ENCODE measurements at regions not wholly inside any gene's neighbourhood (a gene's known extent, or its start where the extent isn't known, plus 50 kb on each side); places are given as distances from the start of the nearest gene placed in this dataset.

DNA sequence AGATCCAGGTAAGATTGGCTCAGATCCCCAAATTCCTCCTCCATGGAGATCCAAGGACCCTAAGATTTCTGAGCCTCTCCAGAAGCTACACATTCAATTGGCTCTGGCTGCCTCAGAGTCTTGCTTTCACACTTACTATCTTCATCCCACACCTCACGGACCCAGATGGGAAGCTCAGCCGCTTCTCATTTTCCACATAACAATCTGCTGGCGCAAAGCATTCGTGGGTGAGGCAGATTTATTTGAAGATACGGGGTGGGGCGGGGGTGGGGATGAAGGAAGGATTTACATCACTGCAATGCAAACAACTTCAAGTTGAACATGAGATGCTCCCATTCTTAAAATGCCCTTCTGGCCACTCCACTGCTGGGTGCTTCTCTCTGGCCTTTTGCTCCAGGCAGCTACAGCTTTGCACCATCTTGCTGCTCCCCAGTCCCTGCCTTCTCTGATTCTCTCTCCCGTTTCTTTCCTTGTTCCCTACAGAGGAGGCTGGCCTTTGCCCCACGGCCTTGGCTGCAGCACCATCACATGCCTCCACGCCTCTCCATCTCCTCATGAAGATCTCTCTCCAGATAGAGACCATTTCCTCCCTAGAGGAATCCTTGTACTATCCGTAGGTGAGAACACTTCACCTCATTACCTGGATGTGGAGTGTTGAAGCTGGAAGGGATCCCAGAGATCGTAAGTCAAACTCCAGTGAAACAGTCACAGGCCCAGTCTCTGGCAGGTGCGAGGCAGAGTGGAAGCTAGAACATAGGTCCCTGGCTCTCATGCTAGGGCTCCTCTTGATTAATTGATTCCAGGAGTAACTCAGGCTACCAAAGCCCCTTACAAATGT is 175.9 kb downstream of the RPLP1 start:
- peak; percentile 75 for DNase-seq

DNA sequence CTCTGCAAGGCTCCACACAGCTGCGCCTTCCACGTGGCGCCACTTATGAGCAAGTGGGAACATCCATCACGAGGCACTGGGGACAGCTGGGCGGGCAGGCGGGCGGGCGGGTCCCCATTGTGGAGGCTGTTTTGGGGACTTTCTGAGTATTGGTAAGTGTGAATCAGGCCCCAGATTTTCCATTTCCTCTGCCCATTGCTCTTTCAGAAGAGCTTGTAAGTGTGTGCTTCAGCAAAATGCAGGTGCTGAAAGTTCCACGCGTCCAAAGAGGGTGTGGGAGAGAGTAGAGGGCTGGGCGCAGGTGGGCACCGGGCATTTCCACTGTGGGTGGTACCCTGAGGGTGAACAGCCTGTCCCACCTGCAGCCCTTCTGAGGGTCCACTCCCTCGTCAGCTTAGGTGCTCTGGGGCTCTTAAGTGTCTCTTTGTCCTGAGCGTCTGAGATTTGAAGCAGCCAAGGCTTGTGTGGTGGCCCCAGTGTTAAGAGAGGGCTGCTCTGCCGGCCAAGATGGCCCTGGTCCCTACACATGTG is 177.1 kb downstream of the RPLP1 start:
- no peak for DNase-seq

DNA sequence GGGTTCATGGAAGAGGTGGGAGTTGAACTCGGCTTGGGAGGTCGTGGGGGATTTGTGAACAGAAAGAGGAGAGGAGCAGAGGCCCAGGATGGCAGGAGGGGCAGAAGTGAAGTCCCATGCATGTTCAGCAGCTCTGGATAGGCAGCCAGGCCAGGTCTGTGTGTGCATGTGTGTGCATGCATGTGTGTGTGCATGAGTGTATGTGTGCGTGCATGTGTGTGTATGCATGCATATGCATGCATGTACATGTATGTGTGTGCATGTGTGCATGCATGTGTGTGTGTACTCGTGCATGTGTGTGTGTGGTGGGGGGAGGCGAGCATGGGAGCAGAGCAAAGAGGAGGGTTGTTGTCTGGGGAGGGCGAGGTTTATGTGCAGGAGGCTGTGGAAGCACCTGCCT is 178.4 kb downstream of the RPLP1 start:
- no peak for DNase-seq

DNA sequence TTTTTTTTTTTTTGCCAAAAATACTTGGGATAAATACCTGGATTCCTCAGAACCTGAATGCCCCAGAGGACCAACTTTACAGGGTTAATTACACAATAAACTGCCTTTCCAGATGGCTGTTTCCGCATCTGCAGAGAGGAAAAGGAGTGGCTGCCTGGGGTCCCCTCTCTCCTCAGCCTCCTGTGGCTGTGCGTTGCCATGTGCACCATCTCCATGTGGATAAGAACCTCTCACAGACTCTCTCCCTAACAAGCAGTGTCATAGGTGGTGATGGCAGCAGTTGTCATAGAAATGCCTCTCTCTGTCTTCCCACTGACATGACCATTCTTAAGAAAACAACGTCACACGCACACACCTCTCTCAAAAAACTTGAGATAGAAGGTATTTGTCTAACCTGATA is 179.4 kb downstream of the RPLP1 start:
- DNase-seq, result no peak

DNA sequence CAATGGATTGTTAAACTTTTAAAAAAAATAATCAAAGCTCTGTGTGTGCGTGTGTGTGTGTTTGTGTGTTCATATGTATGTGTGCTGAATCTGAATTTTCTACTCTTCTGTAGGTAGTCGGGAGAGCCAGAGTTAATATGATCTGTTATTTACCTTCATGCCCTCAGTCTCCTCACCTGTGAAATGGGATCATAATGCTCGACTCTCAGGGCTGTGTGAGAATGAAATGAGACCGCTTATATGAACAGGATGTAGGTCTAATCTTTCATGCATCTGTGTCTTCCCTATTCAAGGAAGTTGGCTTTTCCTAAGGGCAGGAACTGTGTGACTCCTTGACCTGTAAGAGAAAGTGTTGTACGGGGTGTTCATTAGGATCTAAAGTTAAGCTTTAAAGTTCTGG is 182.2 kb downstream of the RPLP1 start:
- no peak for DNase-seq

DNA sequence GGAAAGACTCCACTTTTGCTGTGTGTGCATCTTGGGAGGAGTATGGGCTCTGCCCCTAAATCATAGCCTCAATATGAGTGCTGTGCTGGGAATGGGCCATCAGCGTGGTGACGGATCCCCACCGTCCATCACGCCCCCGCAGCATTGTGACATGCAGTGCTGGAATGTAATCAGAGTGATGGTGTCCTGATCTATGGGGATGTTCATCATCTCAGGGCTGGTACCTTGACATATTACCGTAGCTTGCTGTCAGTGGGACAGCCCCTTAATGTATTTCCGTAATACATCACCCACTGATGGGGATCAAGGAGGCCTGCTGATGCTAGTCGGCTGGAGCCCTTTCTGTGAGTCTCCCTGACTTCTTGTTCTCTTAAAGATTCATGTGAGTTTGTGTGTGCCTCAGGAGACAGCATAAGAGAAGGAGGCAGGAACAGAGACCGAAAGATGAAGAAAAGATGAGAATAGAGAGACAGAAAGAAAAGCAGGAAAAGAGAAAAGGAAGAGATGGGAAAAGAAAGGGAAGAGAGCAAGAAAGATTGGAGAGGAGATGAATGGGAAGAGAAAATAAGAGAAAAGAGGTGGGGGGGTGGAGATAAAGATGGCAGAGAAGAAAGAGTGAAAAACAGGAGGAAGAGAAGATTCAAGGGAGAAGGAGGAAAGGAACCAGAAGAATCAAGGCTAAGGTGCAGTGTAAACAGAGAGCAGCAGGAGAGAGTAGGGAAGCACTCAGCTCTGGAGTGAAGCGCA is 183.7 kb downstream of the RPLP1 start:
- DNase-seq, result no peak

DNA sequence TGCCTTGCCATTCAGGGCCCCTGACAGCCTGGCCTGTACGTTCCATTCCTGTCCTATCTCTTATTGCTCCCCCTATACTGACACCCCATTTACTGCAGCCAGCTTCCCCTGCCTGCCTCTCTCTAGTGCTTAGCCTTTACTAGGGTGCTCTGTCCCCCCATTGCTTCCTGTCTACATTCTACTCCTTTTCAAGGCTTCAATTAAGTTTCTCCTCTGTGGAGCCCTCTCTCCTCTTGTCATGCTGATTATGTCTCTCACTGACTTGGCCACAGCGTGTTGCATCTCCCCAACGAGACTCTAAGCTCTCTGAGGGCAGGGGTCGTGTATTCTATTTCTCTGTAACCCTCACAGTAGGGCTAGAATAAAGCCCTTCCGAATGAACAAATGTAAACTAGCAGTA is 185.2 kb downstream of the RPLP1 start:
- no peak for DNase-seq

DNA sequence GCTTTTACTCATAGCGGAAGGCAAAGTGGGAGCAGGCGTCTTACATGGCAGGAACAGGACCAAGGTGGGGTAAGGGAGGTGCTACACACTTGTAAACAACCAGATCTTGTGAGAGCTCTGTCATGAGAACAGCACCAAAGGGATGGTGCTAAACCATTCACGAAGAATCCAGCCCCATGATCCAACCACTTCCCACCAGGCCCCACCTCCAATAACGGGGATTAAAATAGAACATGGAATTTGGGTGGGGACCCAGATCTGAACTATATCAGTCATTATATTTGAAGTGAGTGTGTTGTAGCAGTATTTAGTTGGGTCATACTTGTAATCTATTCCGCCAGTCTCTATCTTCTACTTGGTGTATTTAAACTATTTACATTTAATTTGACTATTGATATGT is 190.9 kb downstream of the RPLP1 start:
- no peak for DNase-seq

DNA sequence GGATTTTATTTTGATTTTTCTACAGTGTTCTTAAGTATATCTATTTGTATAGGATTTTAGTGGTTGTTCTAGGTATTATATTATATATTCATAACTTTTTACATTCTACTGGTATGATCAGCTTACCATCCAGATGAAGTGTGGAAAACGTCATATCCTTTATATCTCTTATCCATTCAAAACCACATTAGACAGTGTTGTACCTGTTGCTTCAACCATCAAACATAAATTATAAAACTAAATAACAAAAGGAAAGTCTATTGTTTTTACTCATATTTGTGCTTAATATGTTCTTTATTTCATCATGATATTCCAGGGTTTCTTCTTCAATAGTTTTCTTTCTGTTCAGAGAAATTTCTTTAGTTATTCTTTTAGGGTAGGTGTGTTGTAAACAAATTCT is 191.4 kb downstream of the RPLP1 start:
- no peak for DNase-seq

DNA sequence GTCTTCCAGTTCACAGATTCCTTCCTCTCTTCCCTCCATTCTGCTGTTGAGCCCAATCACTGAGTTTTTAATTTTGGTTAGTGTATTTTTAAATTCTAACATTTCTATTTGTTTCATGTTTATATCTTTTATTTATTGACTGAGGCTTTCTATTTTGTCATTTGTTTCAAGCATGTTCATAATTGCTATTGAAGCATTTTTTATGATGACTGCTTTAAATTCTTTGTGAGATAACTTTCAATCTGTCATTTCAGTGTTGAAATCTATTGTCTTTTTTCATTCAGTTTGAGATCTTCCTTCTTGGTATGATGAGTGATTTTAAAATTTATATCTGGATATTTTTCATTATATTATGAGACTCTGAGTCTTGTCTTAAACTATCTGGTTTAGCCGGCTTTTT is 192.3 kb downstream of the RPLP1 start:
- DNase-seq, result no peak

DNA sequence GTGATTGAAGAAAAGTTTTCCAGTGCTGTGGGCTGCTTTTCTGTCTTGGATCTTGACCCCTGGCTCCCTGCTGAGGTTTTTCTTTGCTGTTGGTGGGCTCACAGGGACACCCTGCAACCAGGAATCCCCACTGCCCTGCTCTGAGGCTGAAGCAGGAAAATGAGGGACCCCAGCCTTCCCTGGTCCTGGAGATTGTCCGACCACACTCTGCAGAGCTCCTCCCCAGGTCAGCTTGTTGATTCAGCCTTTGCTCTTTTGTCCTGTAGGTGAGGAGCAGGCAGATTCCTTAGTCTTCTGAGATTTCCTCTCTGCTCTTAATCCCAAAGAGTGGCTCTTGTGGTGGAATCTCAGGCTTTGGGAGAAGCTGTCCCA is 194.5 kb downstream of the RPLP1 start:
- DNase-seq, result no peak

DNA sequence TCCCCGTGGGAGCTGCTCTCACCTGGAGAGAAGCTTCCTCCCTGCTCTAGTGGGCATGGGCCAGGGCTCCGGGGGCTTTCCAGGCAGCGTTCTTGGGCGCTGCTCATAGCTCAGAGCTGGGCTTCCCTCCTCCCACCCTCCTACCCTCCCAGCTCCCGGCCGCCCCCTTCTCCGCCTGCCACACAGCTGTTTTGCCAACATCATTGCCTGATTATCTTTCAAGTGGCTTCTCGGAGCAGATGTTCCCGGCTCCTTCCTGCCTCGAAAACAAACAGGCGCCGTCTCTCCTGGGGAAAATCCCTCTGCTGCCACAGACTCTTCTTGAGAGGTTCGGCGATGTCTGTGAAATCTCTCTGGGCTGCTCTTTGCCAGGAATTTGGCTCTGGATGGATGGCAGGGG is 195.6 kb downstream of the RPLP1 start:
- DNase-seq, result peak; percentile 61

DNA sequence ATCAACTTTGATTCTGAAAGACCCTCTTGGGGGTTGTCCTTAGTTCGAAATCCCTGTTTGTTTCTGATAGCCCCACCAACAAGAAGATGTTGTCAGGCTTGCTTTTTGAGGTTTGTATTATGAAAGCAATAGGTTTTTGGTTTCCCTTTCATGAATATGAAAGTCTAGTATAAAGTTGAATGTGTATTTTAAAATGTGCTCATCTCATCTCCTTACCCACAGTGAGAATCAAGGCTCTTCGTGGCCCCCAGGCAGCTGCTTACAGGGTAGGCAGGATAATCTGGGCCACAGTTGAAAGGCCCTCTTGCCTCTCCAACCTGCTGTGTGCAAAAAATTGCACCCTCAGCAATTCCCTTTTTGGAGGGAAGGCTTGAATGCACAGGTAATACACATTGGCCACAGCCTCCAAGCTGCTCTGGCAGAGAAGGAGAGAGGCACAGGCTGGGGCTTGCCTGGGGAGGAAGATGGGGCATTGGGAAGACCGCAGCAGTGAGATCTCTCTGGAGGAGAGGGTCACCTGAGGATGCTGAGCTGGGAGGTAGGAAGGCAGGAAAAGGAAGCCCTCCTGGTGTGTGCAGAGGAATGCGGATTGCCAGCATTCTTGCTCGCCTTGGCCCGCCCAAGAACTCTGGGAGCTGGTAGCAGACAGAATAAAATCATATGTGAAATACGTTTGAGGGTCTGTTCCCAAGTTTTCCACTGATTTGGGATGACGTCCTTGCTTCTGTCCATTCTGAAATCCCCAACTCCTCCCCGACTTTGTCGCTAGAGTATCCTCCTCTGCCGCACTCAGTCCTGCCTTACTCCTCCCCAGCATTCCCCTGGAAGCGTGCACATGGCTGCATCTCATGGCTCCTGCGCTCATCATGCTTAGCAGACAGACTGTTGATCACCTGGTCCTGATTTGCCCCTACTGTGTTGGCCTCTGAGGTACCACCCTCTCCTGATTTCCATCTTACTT is 196.4 kb downstream of the RPLP1 start:
- DNase-seq, result peak; percentile 39

DNA sequence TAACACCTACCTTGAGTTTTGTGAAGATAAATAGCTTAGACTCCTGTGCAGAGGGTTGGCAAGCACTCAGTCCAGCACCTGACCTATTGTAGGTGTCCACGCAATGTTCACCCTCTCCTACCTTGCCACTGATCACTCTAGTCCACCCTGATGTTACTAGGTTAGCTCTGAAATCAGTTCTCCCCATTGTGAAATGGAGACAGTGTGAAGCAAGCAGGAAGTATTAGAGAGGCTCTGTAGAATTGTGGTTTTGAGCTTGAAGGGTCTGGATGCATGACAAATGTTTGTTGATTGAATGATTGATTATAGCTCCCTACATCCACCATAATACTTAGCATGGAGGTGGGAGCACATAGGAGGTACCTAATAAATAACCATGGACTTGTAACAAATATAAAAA is 199.7 kb downstream of the RPLP1 start:
- DNase-seq, result no peak

DNA sequence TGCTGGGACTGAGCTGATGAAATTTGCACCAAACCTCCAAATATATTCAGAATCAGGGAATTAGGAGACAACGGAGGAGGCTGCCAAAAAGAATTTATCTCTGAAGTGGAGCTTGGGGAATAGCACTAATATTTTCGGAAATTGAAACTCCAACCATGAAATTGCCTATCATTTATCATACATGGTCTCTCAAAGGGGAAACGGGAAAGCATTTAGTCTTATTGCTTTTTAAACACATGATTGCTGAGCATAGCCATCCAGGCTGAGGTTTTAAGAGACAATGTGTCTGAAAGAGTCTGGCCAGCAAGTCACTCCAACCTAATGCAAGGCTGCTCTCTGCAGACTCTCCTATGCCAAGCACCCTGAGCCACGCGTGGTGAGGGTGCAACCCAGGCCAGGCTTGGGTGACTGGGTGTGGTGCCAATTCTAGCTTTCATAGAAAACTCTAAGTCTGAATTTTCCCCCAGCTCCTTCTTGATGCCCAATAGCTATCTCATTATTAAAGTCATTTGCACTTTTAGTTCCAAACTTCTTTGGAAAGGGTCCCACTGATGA is 200.2 kb downstream of the RPLP1 start:
- no peak for DNase-seq

DNA sequence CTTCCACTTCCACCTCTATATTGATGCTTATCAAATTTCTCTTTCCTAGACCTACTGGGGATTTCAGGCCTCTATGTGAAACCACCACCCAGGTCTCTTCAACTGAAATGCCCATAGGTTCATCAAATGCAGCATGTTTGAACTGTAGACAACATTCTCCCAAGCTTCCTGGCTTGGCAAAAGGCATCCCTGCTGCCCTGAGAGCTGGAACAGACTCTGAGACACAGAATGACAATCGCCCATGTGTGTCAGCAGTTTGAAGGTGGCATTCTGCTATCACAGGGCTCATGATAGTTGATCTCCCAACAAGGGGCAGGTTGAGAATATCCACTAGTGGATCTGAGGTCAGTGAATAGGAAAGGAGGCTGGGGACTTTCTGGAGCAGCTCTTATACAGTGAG is 200.7 kb downstream of the RPLP1 start:
- no peak for DNase-seq

DNA sequence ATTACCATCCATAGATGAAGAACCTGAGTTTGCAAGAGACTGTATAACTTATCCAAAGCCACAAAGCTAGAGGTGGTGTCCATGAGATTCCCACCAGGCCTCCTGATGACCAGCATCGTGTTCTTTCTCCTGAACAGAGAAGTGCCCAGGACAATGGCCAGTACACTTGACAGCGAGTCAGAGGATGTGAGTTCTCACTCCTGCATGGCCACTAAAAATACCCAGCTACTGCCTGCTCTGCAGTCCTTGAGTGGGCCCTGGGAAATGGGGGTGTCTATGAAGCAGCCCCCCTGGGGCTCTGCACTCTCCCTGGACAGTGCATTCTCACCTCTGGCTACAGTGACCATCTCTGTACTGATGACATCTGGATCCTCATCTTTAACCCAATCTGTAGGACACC is 201.2 kb downstream of the RPLP1 start:
- DNase-seq, result no peak

DNA sequence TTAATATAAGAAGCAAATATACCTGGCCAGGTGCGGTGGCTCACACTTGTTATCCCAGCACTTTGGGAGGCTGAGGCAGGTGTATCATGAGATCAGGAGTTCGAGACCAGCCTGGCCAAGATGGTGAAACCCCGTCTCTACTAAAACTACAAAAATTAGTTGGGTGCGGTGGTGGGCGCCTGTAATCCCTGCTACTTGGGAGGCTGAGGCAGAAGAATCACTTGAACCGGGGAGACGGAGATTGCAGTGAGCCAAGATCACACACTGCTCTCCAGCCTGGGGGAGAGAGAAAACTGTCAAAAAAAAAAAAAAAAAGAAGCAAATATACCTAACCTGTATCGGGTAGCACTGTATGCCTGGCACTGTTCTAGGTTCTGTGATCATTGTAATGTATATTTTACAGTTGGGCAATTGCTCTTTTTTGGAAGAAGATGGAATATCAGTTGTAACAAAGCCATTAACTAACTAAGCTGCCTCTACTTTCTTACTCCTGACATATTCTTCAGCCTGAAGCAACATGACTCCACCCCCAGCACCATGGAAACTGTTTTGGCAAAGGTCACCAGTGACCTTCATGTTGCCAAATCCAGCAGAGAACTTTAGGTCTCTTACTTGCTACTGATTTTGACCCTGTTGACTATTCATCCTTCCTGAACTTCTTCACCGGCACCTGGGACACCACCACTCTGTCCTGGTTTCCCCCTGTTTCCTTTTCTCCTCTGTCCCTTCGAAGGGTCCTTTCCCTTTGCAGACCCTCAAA is 203.8 kb downstream of the RPLP1 start:
- DNase-seq, result no peak

DNA sequence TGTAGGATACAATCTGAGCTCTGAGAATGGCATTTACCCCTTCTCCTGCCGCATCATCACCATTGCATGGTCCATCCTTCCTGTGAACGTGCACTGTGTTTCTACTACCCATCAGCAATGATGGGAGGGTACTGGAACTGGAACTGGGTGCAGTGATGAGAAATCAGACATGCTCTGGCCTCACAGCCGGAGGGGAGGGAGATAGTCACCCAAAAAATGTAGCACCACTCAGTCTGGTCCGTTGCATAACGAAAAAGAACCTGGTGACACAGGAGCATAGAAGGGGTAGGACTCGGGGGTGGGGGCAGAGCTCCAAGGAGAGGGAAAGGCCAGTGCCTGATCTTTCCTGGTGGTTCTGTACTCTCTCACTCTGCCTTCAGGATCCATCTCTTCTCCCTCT is 205.0 kb downstream of the RPLP1 start:
- no peak for DNase-seq

DNA sequence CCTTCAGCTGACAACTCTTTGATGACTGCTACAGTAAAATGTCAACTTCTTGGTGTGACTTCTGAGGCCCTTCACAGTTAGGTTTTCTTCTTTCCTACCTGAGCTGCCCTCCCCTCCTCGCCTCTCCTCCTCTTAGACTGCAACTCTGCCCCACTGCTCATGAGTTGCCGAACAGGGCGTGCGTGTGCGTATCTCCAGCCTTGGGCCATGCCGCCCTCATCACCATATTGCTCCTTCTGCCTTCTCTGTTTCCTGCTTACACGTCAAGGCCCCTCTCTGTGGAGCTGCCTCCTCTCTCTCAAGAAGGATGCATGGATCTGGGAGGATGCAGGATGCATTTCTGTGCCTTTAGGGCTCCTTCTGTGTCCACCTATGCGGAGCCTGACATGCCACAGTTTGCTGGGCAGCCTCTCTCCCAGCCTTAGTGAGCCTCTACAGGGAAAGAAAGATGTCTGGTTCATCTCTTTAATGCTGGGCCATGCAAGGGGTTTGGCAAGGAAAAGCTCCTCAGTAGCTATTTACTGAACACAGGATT is 205.9 kb downstream of the RPLP1 start:
- DNase-seq, result no peak

DNA sequence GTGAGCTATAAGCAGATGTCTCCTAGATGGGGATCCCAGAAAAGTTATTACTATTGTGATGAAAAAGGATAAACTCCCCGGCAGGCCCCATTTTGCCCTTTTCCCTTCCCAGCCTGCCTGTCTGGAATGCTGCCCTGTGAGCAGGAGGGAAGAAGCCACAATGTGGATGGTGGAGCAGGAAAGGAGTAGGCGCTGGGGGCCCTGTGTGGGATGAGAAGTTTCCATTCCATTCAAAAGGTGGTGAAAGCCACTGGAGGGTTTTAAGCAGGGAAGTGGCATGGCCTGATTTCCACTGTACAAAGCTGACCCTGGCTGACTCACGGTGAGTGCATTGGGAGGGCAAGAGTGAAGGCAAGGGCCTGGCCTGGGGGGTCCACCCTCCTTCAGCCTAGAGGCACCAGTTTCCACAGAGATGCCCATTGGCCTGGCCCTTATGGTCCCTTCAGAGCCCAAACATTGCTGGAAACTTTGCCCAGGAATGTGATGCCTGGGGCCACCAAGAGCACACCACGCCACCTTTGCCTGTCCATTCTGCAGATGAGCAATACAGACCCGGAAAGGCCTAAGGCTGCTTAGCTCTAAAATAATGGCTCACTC is 206.9 kb downstream of the RPLP1 start:
- no peak for DNase-seq

All from DMS79 treated with DMSO at 0.1 percent for 48 hours (cell line).